GM21528 (cell line): ENCODE measurements at regions not wholly inside any gene's neighbourhood (a gene's known extent, or its start where the extent isn't known, plus 50 kb on each side); places are given as distances from the start of the nearest gene placed in this dataset.
"Not testable (repeated sequence)": the region's sequence is repeated elsewhere in the genome, so short reads cannot be mapped to it uniquely, and the experiment has no call there.

Source experiments
- ATAC-seq: cut with Tn5 transposase; IDR thresholded peaks from one replicate; pipeline ENCODE4 v1.9.1; 2021; ENCODE audit warnings: mild to moderate bottlenecking, moderate library complexity; ENCODE audit not compliant: unreplicated experiment, low FRiP score

DNA sequence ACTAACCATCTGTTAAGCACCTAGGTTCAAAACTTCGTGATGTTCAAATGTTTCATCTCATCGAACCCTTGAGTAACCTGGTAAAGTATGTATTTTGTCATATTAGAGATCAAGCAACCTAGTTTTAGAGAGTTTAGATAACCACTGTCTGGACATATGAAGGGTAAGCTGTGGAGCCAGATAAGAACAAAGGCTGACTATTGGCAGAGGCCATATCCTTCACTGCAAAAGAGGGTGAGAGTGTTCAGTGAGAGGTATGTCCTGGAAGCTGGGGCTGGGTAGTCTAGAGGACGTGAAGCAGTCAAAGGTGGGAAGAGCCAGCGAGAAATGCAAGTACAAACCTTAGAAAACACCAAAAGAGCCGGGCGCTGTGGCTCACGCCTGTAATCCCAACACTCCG is 573.1 kb upstream of the KLF4 start:
- ATAC-seq: no peak

- no peak for ATAC-seq
Observed at GRCh38 chr9:108060175-108060574, 570.6 kb upstream of the KLF4 start.

GRCh38 chr9:108058135-108058814 is 568.7 kb upstream of the KLF4 start:
- ATAC-seq: no peak

DNA sequence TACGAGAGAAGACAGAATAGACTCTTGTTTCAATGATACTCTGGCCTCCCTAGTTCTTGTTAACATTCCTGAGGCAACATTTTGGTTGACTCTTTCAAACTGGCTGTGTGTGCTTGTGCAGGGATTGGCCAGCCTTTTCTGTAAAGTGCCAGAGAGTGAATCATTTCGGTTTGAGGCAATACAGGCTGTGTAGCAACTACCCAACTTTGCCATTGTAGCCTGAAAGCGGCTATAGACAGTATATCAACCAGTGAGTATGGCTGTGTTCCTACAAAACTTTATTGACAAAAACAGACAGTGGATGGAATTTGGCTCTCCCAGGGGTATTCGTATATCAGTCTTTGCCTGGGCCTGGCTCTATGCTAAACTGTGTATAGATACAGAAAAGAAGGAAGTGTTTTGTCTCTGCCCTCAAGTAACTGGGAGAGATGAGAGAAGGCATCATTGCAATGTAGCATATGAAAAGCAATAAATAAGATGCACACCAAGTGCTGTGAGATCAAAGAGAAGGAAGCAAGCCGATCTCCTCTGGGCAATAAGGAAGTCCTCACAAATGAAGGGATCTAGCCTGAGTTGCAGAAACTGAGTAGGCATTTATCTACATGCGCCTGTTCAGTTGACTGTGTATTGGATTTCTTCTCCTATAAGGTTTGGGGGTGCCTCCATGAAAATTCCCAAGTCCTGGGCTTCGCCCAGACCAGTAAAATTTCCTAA is 568.0 kb upstream of the KLF4 start:
- ATAC-seq: no peak

DNA sequence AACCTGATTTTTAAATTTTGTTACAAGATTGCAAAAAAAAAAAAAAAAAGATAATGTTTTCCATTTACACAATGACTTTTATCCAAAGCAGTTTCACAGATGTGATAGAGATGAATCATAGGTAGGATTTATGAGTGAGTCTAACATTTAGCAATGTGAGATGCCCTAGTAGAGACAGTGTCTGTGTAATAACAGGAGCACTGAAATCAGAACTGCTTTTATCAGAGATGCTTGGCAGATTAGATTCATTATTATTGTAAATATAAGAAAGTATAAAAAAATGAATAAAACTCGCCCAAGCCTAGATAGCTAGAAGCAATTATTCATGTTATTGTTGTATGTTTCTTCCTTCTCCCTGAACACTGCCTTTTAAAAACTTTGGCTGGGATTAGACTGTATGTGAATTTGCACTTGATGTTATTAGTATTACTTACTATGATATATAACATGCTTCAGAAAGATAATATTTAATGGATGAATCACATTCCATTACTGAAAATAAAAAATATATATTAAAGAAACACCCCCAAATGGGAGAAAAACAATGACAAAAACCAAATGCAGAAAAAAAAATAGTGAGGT is 567.3 kb upstream of the KLF4 start:
- no peak for ATAC-seq

- ATAC-seq: no peak
Observed at GRCh38 chr9:108056084-108056804, 566.7 kb upstream of the KLF4 start.

GRCh38 chr9:108054131-108054630 is 564.6 kb upstream of the KLF4 start:
- ATAC-seq: no peak

- ATAC-seq: no peak
Observed at GRCh38 chr9:108053555-108054061, 564.0 kb upstream of the KLF4 start.

DNA sequence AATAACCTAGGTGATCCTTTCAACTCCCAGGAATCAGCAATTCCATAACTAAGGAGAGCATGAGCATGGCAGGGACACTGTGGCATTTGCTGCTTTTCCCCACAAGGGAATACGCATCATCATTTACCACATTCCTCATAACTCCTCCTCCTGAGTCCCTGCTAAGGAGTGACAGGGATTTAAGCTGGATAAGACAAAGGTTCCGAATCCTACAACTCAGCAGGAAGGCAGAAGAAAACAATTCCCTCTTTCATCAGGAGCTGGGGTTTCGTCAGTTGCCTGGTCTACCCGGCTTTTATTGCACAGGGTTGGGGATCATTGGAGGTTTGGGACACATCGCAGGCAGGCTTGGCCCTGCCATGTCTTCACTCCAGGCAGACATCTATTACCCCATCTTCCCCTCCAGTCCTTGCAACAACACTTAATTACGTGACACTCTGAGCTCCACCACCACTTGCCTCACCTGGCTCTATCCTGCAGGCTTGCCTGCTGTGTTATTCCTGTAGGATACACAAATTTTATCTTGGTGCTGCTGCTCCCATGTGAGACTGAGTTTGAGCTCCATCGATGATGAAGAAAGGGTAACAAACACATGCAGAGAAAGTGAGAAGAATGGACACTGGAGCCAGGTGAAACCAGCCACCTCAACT is 563.0 kb upstream of the KLF4 start:
- ATAC-seq: no peak

GRCh38 chr9:108050894-108051293 is 561.3 kb upstream of the KLF4 start:
- ATAC-seq: no peak

GRCh38 chr9:108049671-108050494 is 560.3 kb upstream of the KLF4 start:
- ATAC-seq: no peak

DNA sequence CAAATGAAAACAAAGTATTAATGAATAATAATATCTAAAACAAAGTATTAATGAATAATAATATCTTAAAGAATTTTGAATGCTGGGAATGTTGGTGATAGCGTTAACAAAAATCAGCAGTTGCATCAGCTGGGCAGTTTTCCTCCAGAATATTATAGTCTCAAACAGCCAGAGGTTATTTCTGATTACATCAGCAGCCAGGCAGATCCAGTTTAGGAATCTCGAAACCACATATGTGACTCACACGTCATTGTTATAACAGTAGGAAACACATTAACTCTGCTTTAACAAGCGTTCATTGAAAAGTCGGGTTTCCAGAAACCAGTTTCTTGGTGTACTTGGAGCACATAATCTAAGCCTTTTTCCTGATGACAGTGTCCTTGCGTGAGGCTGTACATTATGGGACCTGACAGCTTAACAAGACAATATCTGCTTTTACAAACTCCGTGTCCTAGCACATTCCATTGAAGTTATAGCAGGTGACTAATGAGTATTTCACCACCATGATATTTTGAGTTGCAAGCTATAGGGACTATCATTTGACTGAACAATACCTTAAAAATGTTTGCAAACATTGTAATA is 559.5 kb upstream of the KLF4 start:
- ATAC-seq: no peak

GRCh38 chr9:108048406-108049025 is 558.9 kb upstream of the KLF4 start:
- no peak for ATAC-seq

GRCh38 chr9:108047777-108048176 is 558.2 kb upstream of the KLF4 start:
- ATAC-seq: not testable (repeated sequence)

DNA sequence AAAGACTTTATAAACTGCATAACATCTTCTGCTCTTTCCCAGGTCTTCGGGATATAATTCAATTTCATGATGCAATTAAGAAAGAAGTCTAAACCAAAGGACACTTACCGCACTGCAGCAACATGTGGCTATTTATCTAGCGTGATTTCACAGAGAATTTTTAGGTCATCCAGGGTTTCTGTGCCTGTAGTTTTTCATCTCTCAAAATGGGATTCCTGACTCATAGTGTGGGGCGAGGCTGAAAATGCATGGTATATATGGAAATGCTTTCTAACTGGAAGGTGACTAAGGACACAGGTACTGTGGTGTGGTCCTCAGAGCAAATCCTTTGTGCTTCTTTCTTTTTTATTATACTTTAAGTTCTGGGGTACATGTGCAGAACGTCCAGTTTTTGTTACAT is 557.7 kb upstream of the KLF4 start:
- no peak for ATAC-seq

- no peak for ATAC-seq
Observed at GRCh38 chr9:108045851-108046250, 556.3 kb upstream of the KLF4 start.

DNA sequence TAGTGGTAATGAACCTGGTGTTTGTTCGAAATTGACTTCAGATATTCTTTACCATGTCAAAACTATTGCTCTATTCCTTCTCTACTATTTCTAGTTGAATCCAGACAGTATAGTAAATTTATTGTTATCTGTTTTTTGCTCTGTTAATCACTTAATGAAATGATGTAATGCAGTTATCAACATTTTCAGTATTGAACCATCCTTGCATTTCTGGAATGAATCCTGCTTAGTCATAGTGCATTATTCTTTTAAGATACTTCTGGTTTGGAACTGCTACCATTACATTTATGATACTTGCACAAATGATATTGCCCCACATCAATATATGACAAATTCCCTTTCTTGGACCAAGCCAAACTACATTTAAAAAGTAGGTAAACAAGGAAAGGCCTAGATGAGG is 554.0 kb upstream of the KLF4 start:
- ATAC-seq: no peak

GRCh38 chr9:108041551-108041950 is 552.0 kb upstream of the KLF4 start:
- ATAC-seq: no peak

- ATAC-seq: no peak
Observed at GRCh38 chr9:108040783-108041182, 551.2 kb upstream of the KLF4 start.
